Stimulated activated naive CD8-positive, alpha-beta T cell treated with anti-CD3 and anti-CD28 coated beads, Interleukin-15, amount 100 ng/mL, for 72 hours (primary cell): ENCODE measurements at regions not wholly inside any gene's neighbourhood (a gene's known extent, or its start where the extent isn't known, plus 50 kb on each side); places are given as distances from the start of the nearest gene placed in this dataset.
"Not testable (repeated sequence)": the region's sequence is repeated elsewhere in the genome, so short reads cannot be mapped to it uniquely, and the experiment has no call there.

ENCODE experiments used
- ATAC-seq: fragments of 150-1000 bp; cut with Tn5 transposase; 2 replicates; pipeline ENCODE4 v1.10.0; 2021; ENCODE audit warnings: mild to moderate bottlenecking, moderate library complexity
- DNase-seq, 2 donors: peaks; one replicate each; pipeline ENCODE4 v3.0.0; 2021 to 2022
- H3K27ac Mint-ChIP-seq, 2 donors: one replicate each; pipeline ENCODE4 v1.8.0; 2022; ENCODE audit warnings: mild to moderate bottlenecking in 2 of 2, mixed read lengths in 2 of 2, moderate library complexity in 2 of 2
- H3K27me3 Mint-ChIP-seq: one replicate; pipeline ENCODE4 v1.8.0; 2022; ENCODE audit warnings: mixed read lengths
- H3K4me1 Mint-ChIP-seq: one replicate; pipeline ENCODE4 v1.8.0; 2022; ENCODE audit warnings: mild to moderate bottlenecking, mixed read lengths
- H3K4me3 Mint-ChIP-seq, 2 donors: one replicate each; pipeline ENCODE4 v1.8.0; 2022; ENCODE audit warnings: mild to moderate bottlenecking in 2 of 2, mixed read lengths in 2 of 2, moderate library complexity in 1 of 2
- H3K9me3 Mint-ChIP-seq, 2 donors: one replicate each; pipeline ENCODE4 v1.8.0; 2022; ENCODE audit warnings: mixed read lengths in 2 of 2

DNA sequence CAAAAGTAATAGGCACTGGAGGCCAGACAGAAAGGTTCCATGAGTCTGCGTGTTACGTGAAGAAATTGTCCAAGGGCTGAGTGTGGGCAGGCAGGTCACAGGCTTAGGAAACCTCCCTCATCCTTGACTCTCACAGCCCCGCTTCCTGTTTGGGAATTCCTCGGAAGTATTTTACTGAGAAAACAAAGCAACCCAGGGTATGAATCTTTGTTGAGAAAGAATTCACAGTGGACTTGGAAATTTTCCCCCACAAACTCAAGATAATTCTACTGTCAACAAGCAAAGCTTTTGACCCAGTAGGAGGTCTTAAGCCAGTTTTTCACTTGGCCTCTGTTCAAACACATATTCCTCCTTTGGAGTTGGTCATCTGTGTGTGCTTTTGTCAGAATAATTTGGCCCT is 377.1 kb upstream of the TPM1 start:
- ATAC-seq (no peak), DNase-seq (no peak)
- Mint-ChIP-seq H3K27me3 (no peaks in the 10 kb centered on the region), H3K27ac (no peak overlapping the region), H3K4me3 (no peak overlapping the region), H3K9me3 (no peaks in the 10 kb centered on the region), H3K4me1 (no peaks in the 10 kb centered on the region)

DNA sequence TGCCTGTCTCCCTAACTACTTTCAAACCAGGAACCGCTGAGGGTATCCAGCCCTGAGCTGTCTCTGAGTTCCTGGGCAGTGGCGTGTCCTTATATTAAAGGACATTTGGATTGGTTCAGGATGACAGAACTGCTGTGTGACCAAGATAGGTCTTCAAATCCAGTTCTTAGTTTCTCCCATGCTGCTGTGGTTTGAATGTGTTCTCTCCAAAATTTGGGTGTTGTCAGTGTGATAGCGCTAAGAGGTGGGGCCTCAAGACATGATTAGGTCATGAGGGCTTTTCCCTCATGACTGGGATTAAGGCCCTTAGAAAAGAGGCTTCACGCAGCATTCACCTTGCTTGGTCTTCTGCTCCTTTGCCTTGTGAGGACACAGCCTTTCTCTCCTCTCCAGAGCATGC is 376.5 kb upstream of the TPM1 start:
- no peaks in the 10 kb centered on the region for H3K4me1 Mint-ChIP-seq
- no peaks in the 10 kb centered on the region for H3K9me3 Mint-ChIP-seq
- H3K27me3 Mint-ChIP-seq, result no peaks in the 10 kb centered on the region
- ATAC-seq (no peak), DNase-seq (no peak)
- peak overlapping the region in 1 of 2 donors; percentile 27 for H3K27ac Mint-ChIP-seq
- H3K4me3 Mint-ChIP-seq, result no peak overlapping the region

DNA sequence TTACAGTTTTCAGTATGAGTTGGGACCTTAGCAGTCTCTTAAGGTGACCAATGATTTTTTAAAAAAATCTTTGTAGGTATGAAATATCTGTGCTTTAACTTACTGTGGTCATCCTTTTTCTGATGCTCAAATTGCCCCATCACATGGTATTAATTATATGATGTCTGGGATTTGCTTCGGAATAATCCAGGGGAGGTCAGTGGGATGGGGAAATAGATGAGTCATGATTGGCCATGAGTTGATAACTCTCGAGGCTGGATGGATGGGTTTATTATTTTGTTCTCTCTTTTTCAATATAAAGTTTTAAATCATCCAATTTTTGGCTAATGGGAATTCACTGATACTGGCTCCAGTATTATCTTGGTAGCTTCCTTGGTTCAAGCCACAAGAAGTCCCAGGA is 370.3 kb upstream of the TPM1 start:
- H3K4me3 Mint-ChIP-seq, result no peak overlapping the region
- no peak for ATAC-seq
- no peak for DNase-seq
- no peaks in the 10 kb centered on the region for H3K27me3 Mint-ChIP-seq
- H3K27ac Mint-ChIP-seq, result no peak overlapping the region
- no peaks in the 10 kb centered on the region for H3K4me1 Mint-ChIP-seq
- no peaks in the 10 kb centered on the region for H3K9me3 Mint-ChIP-seq

DNA sequence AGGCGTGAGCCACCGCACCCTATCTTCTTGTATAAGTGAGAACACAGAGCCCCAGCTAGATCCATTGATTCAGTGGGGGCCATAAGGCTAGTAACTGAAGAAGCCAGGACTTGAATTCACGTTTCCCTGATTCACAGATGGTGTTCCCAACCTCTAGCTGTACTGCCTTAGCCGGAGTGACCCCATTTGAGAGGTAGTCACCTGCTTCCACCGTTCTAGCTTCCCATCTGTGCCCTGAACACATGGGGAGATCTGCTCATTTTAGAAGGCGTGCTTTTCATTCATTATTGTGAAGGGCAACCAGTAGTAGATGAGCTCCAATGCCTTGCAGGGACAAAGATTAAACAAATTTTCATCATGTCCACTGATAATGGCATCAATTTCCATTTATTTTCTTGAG is 365.7 kb upstream of the TPM1 start:
- H3K4me3 Mint-ChIP-seq, result no peak overlapping the region
- ATAC-seq (no peak), DNase-seq (no peak)
- H3K27me3 Mint-ChIP-seq, result no peaks in the 10 kb centered on the region
- H3K4me1 Mint-ChIP-seq, result no peaks in the 10 kb centered on the region
- H3K27ac Mint-ChIP-seq, result no peak overlapping the region
- H3K9me3 Mint-ChIP-seq, result no peaks in the 10 kb centered on the region

DNA sequence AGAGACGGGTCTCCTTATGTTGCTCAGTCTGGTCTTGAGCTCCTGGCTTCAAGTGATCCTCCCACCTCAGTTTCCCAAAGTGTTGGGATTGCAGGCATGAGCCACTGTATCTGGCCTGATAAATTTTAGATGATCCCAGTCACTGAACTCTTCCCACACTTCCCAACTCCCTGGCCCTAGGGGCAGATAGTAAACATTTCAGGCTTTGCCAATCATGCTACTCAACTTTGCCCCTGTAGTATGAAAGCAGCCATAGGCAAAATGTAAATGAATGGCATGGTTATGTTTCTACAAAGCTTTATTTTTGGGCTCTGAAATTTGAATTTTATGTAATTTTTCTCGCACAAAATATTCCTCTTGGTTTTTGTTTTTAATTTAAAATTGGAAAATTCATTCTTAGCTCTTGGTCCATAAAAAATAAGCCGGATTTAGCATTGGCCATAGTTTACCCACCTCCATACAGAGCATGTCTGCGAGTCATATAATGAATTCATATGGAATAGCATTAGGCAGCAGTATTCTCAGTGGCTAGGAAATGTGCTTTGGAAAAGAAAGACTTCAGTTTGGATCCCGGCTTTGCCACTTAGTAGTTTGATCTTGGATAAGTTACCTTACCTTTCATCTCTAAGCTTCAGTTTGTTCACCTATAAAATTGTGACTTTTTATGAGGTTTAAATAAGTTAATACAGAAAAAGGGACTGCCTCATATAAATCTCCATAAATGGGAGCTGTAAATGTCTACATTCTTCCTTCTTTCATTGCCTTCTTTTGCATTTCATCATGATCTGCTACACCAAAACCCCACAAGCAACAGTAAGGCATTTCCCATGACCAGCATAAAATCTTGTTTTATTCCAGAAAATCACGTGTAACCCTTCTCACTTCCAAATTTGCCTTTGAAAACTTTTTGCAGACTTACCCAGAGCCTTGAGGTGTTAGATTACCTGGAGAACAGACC is 360.3 kb upstream of the TPM1 start:
- no peaks in the 10 kb centered on the region for H3K4me1 Mint-ChIP-seq
- DNase-seq (no peak), ATAC-seq (no peak)
- no peaks in the 10 kb centered on the region for H3K27me3 Mint-ChIP-seq
- no peak overlapping the region for H3K4me3 Mint-ChIP-seq
- no peak overlapping the region for H3K27ac Mint-ChIP-seq
- no peaks in the 10 kb centered on the region for H3K9me3 Mint-ChIP-seq

DNA sequence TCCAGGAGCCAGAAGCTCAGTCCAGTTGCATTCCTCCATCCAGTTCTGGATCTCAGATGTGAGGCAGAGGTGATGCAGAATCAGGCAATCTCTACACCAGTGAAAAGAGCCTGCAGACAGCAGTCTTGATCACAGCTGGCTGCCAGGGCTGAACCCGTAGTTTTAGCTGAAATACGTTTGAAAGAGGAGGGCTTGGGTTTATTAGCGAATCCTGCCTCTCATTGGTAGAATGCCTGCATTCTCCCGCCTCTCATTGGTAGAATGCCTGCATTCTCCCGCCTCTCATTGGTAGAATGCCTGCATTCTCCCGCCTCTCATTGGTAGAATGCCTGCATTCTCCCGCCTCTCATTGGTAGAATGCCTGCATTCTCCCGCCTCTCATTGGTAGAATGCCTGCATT is 359.4 kb upstream of the TPM1 start:
- H3K4me1 Mint-ChIP-seq, DNase-seq, H3K27ac Mint-ChIP-seq, H3K9me3 Mint-ChIP-seq, H3K27me3 Mint-ChIP-seq, H3K4me3 Mint-ChIP-seq, ATAC-seq: not testable (repeated sequence)

GRCh38 chr15:62684123-62684808 is 358.3 kb upstream of the TPM1 start:
- H3K9me3 Mint-ChIP-seq, result no peaks in the 10 kb centered on the region
- ATAC-seq, result no peak

DNA sequence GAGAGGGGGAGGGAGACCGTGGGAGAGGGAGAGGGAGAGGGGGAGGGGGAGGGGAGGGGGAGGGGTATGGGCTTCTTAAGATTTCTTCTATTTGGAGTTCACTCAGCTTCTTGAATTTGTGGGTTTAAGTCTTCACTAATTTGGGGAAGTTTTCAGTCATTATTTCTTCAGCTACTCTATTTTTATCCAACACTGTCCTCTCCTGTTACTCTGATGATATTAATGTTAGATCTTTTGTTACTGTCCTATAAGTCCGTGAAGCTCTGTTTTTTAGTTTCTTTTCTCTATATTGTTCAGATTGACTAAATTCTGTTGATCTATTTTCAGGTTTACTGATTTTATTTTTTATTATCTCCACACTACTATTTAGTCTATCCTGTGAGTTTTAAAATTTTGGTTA is 351.5 kb upstream of the TPM1 start:
- no peak overlapping the region for H3K4me3 Mint-ChIP-seq
- DNase-seq (no peak), ATAC-seq (no peak)
- no peak overlapping the region for H3K27ac Mint-ChIP-seq
- no peaks in the 10 kb centered on the region for H3K9me3 Mint-ChIP-seq
- no peaks in the 10 kb centered on the region for H3K27me3 Mint-ChIP-seq
- H3K4me1 Mint-ChIP-seq, result no peaks in the 10 kb centered on the region

More at GRCh38 chr15:62684123-62684808, 358.3 kb upstream of the TPM1 start:
- no peak for DNase-seq
- Mint-ChIP-seq H3K4me3 (no peak overlapping the region), H3K27ac (no peak overlapping the region), H3K4me1 (no peaks in the 10 kb centered on the region), H3K27me3 (no peaks in the 10 kb centered on the region)

DNA sequence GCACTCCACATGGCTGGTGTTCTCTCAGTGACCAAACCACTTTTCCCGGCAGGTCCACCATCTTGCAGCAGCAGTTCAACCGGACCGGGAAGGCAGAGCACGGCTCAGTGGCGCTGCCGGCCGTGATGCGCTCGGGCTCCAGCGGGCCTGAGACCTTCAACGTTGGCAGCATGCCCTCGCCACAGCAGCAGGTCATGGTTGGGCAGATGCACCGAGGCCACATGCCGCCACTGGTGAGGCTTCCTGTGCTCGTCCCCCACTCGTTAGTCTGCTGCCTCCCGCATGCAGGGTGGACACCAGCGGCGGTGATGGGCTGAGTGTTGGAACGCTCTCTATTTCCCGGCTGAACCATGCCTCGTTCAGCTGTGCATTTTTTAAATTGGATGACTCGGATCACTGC is 344.9 kb upstream of the TPM1 start:
- DNase-seq, result no peak
- Mint-ChIP-seq H3K4me1 (no peaks in the 10 kb centered on the region), H3K27ac (peak overlapping the region in 1 of 2 donors; percentile 48), H3K9me3 (no peaks in the 10 kb centered on the region), H3K27me3 (no peaks in the 10 kb centered on the region), H3K4me3 (no peak overlapping the region)
- ATAC-seq, result no peak

- Mint-ChIP-seq H3K27me3 (no peaks in the 10 kb centered on the region), H3K4me1 (no peaks in the 10 kb centered on the region), H3K9me3 (no peaks in the 10 kb centered on the region), H3K4me3 (no peak overlapping the region), H3K27ac (no peak overlapping the region)
- DNase-seq (no peak), ATAC-seq (no peak)
These were observed 343.9 kb upstream of the TPM1 start for GRCh38 chr15:62698646-62699045.

- DNase-seq (no peak), ATAC-seq (no peak)
- Mint-ChIP-seq H3K4me1 (peaks cover 5% of the 10 kb centered on the region), H3K4me3 (no peak overlapping the region), H3K27me3 (no peaks in the 10 kb centered on the region), H3K27ac (no peak overlapping the region), H3K9me3 (no peaks in the 10 kb centered on the region)
These were observed 336.2 kb upstream of the TPM1 start for GRCh38 chr15:62706317-62706716.

DNA sequence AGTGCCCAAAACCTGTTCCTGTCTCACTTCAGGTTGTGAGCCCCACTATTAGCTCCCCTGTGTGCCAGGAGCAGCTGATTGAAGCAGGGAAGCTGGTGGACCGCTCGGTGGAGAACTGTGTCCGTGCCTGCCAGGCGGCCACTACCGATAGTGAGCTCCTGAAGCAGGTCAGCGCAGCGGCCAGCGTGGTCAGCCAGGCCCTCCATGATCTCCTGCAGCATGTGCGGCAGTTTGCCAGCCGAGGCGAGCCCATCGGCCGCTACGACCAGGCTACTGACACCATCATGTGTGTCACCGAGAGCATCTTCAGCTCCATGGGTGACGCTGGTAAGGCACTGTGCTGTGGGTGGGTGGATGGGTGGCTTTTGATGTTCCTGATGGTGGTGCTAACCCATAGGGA is 334.1 kb upstream of the TPM1 start:
- H3K27me3 Mint-ChIP-seq, result no peaks in the 10 kb centered on the region
- no peak for ATAC-seq
- no peaks in the 10 kb centered on the region for H3K9me3 Mint-ChIP-seq
- DNase-seq, result no peak
- H3K4me3 Mint-ChIP-seq, result no peak overlapping the region
- no peak overlapping the region for H3K27ac Mint-ChIP-seq
- H3K4me1 Mint-ChIP-seq, result peaks cover 18% of the 10 kb centered on the region

- no peak for ATAC-seq
- H3K4me3 Mint-ChIP-seq, result no peak overlapping the region
- H3K27ac Mint-ChIP-seq, result peak overlapping the region in 1 of 2 donors; percentile 27
- H3K9me3 Mint-ChIP-seq, result no peaks in the 10 kb centered on the region
- no peak for DNase-seq
- H3K27me3 Mint-ChIP-seq, result no peaks in the 10 kb centered on the region
- peaks cover 18% of the 10 kb centered on the region for H3K4me1 Mint-ChIP-seq
These were observed 333.3 kb upstream of the TPM1 start for GRCh38 chr15:62709261-62709660.

GRCh38 chr15:62711691-62712454 is 330.7 kb upstream of the TPM1 start:
- Mint-ChIP-seq H3K27me3 (no peaks in the 10 kb centered on the region), H3K4me1 (peaks cover 18% of the 10 kb centered on the region), H3K27ac (peak overlapping the region; percentile 75 to 91), H3K9me3 (no peaks in the 10 kb centered on the region), H3K4me3 (peak overlapping the region in 1 of 2 donors; percentile 5)
- ATAC-seq (peak; percentile 99), DNase-seq (peak; percentile 29 to 40)

GRCh38 chr15:62712455-62712839 is 330.1 kb upstream of the TPM1 start:
- Mint-ChIP-seq H3K27ac (peak overlapping the region in 1 of 2 donors; percentile 89), H3K27me3 (no peaks in the 10 kb centered on the region), H3K9me3 (no peaks in the 10 kb centered on the region), H3K4me3 (no peak overlapping the region), H3K4me1 (peaks cover 18% of the 10 kb centered on the region)
- ATAC-seq (peak; percentile 19), DNase-seq (no peak)

DNA sequence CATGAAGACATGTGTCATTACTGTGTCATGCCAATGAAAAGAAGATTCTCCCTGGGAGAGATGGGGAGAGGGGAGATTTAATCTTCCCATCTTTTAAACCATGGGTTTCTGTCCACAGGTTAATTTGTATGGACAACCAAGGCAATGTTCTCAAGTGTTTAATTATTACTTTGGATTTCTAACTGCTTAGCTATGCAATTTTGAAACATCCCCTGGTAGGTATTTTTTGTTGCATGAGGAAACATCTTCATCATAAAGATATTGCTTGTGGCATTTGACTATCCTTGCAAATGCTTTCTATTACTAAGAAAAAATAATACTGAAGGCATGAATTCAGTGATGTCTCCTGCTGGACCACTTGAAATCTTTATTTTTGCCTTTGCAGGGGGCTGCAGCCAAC is 326.6 kb upstream of the TPM1 start:
- no peak overlapping the region for H3K4me3 Mint-ChIP-seq
- H3K27me3 Mint-ChIP-seq, result no peaks in the 10 kb centered on the region
- no peak for DNase-seq
- H3K27ac Mint-ChIP-seq, result no peak overlapping the region
- ATAC-seq, result no peak
- H3K9me3 Mint-ChIP-seq, result no peaks in the 10 kb centered on the region
- H3K4me1 Mint-ChIP-seq, result peaks cover 17% of the 10 kb centered on the region
